A673 (cell line): ENCODE measurements at regions not wholly inside any gene's neighbourhood (a gene's known extent, or its start where the extent isn't known, plus 50 kb on each side); places are given as distances from the start of the nearest gene placed in this dataset.

Experiments
- BruUV-seq: library from RNA; stranded (reverse); fragments of 400-500 nt; replicated peaks from 2 replicates; lab custom pipeline; 2021; lab: Mats Ljungman, UMichigan
- CTCF ChIA-PET: fragments of 300-600 bp; sonication (Branson Sonifier 250); formaldehyde crosslinking; loops from one replicate; lab custom pipeline; 2022; ENCODE audit warnings: antibody characterized with exemption; lab: Charles Lee
- POLR2A ChIA-PET: fragments of 300-600 bp; sonication (Branson Sonifier 250); formaldehyde crosslinking; loops from one replicate; lab custom pipeline; 2022; ENCODE audit warnings: antibody characterized with exemption; ENCODE audit not compliant: low non-redundant PET; lab: Charles Lee
- DNase-seq: peaks from one replicate; pipeline ENCODE4 v3.0.0-alpha.2; 2015; ENCODE audit warnings: low spot score
- H3K27ac ChIP-seq: fragments of 200-600 bp; sonication (generic); 2 replicates; pipeline ENCODE4 v1.5.1; 2016; ENCODE audit warnings: mixed run types, low read depth, mild to moderate bottlenecking, mixed read lengths, antibody characterized with exemption, low read length; ENCODE audit not compliant: poor library complexity, severe bottlenecking
- H3K27me3 ChIP-seq: fragments of 200-600 bp; sonication (generic); replicated peaks from 2 replicates; pipeline ENCODE4 v1.6.1; 2017; ENCODE audit warnings: mixed run types, low read depth, mild to moderate bottlenecking, mixed read lengths, antibody characterized with exemption, low read length; ENCODE audit not compliant: insufficient read depth, poor library complexity
- H3K36me3 ChIP-seq: fragments of 200-600 bp; sonication (generic); 2 replicates; pipeline ENCODE4 v1.6.1; 2016; ENCODE audit warnings: mixed run types, mild to moderate bottlenecking, mixed read lengths, antibody characterized with exemption, low read length; ENCODE audit not compliant: insufficient read depth, poor library complexity, severe bottlenecking
- H3K4me1 ChIP-seq: fragments of 200-600 bp; sonication (generic); 2 replicates; pipeline ENCODE4 v1.6.1; 2017; ENCODE audit warnings: mixed run types, mild to moderate bottlenecking, mixed read lengths, antibody characterized with exemption, low read length; ENCODE audit not compliant: insufficient read depth, poor library complexity, severe bottlenecking
- H3K4me3 ChIP-seq: fragments of 200-600 bp; sonication (generic); 2 replicates; pipeline ENCODE4 v1.5.1; 2016; ENCODE audit warnings: low read depth, mixed run types, mild to moderate bottlenecking, mixed read lengths, low read length; ENCODE audit not compliant: poor library complexity, severe bottlenecking
- H3K9me3 ChIP-seq: fragments of 200-600 bp; sonication (generic); 2 replicates; pipeline ENCODE4 v1.6.1; 2016; ENCODE audit warnings: mixed run types, low read depth, mild to moderate bottlenecking, mixed read lengths, antibody characterized with exemption, low read length; ENCODE audit not compliant: poor library complexity, severe bottlenecking
- CTCF ChIP-seq: fragments of 300-800, 200-600 bp; sonication (generic); conservative IDR thresholded peaks from 2 replicates; pipeline ENCODE4 v1.5.1; 2017; ENCODE audit warnings: low read depth, mild to moderate bottlenecking, antibody characterized with exemption, low read length, moderate library complexity, mixed read lengths
- EZH2 ChIP-seq: fragments of 200-600 bp; sonication (generic); IDR thresholded peaks from 2 replicates; pipeline ENCODE4 v1.6.1; 2017; ENCODE audit warnings: borderline replicate concordance, low read depth, mild to moderate bottlenecking, mixed read lengths, antibody characterized with exemption, low read length; ENCODE audit not compliant: poor library complexity, severe bottlenecking
- intact Hi-C: fragments of 100-400 bp; cut with micrococcal nuclease; formaldehyde crosslinking; loops from one replicate; pipeline ENCODE4 v1.10.0; 2022; ENCODE audit not compliant: unreplicated experiment

DNA sequence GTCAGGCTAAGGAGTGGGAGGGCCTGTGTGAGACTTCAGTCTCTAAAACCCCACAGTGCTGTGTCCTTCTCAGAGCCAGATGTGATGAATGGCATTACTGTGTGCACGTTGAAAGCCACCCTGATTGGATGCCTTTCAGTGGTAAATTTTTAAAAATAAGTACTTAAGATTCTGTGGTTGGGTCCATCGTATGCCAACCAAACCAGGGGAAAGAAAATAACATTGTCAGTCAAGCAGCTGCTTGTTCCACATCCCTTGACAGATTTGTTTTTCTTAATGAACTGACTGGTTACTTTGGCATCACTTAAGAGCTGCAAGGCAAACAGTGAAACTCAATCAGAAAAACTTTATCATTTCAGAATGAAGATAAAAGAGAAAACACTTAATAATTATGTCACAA is 334.0 kb upstream of the NT5E start:
- DNase-seq = no peak
- POLR2A ChIA-PET = no interaction called here
- Histone ChIP-seq H3K9me3 (no peaks in the 10 kb centered on the region), H3K4me3 (no peak overlapping the region), H3K4me1 (peaks cover 20% of the 10 kb centered on the region), H3K36me3 (no peaks in the 10 kb centered on the region), H3K27me3 (no peaks in the 10 kb centered on the region), H3K27ac (no peak overlapping the region)
- CTCF ChIA-PET = no interaction called here
- BruUV-seq = no TSS peak
- intact Hi-C loops = no loop called here
- TF ChIP-seq CTCF = no peak
- no peak for TF ChIP-seq EZH2

- Histone ChIP-seq H3K4me1 (peaks cover 20% of the 10 kb centered on the region), H3K4me3 (no peak overlapping the region), H3K27ac (no peak overlapping the region), H3K27me3 (no peaks in the 10 kb centered on the region), H3K36me3 (no peaks in the 10 kb centered on the region), H3K9me3 (no peaks in the 10 kb centered on the region)
- no TSS peak for BruUV-seq
- POLR2A ChIA-PET = no interaction called here
- intact Hi-C loops = no loop called here
- no peak for TF ChIP-seq CTCF
- TF ChIP-seq EZH2 = no peak
- CTCF ChIA-PET = no interaction called here
- DNase-seq = no peak
These were observed 334.5 kb upstream of the NT5E start for GRCh38 chr6:85115376-85115775.

- no peak overlapping the region for H3K27ac ChIP-seq
- H3K9me3 ChIP-seq = no peaks in the 10 kb centered on the region
- CTCF ChIA-PET = no interaction called here
- H3K36me3 ChIP-seq = no peaks in the 10 kb centered on the region
- DNase-seq = peak; percentile 38
- TF ChIP-seq CTCF (no peak), EZH2 (no peak)
- no peaks in the 10 kb centered on the region for H3K27me3 ChIP-seq
- POLR2A ChIA-PET = no interaction called here
- H3K4me1 ChIP-seq = peaks cover 20% of the 10 kb centered on the region
- BruUV-seq = no TSS peak
- H3K4me3 ChIP-seq = peak overlapping the region; percentile 37
- intact Hi-C loops = no loop called here
These were observed 335.3 kb upstream of the NT5E start for GRCh38 chr6:85114581-85114935.
